CD4-positive, alpha-beta T cell treated with Interleukin-12 subunit alpha and Interleukin-12 subunit beta, for 1 hour (primary cell): ENCODE measurements at regions not wholly inside any gene's neighbourhood (a gene's known extent, or its start where the extent isn't known, plus 50 kb on each side); places are given as distances from the start of the nearest gene placed in this dataset.
"Not testable (repeated sequence)": the region's sequence is repeated elsewhere in the genome, so short reads cannot be mapped to it uniquely, and the experiment has no call there.

Source experiments
- DNase-seq: peaks from one replicate; pipeline ENCODE4 v3.0.0-alpha.2; 2020

DNA sequence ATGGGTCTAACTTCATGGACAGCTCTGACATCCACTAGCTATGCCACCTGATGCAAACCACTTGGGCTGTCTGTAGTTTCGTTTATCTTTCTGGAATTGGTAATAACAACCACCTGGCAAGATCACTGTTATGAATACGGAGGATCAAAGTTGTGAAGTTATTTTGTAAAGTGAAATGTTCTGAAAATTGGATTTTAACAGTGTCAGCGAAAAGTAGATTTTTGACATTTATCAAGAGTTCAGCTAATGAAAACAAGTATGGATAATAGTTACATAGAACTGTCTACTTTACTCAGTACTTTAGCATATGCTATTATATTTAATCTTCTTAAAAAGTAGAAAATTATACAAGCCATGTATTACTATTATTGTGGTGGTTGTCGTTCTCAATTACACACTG lies 813.8 kb downstream of the RNF144A start:
- no peak for DNase-seq

DNA sequence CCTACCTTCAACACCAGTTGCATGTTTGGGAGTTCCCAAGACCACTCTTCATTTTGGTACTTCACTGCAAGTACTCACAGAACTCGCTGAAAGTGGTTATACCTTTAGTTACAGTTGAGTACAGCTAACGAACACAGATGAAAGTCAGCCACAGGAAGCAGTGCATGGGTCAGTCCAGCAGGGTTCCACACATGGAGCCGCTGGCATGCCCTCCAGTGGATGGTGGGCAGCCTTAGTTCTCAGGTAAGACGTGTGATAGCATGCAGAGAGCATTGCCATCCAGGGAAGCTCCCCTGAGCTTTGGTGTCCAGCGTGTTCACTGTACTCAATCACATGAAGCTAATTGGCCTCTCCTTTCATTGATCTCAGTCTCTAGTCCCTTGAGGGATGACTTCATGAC lies 815.3 kb downstream of the RNF144A start:
- DNase-seq: no peak

DNA sequence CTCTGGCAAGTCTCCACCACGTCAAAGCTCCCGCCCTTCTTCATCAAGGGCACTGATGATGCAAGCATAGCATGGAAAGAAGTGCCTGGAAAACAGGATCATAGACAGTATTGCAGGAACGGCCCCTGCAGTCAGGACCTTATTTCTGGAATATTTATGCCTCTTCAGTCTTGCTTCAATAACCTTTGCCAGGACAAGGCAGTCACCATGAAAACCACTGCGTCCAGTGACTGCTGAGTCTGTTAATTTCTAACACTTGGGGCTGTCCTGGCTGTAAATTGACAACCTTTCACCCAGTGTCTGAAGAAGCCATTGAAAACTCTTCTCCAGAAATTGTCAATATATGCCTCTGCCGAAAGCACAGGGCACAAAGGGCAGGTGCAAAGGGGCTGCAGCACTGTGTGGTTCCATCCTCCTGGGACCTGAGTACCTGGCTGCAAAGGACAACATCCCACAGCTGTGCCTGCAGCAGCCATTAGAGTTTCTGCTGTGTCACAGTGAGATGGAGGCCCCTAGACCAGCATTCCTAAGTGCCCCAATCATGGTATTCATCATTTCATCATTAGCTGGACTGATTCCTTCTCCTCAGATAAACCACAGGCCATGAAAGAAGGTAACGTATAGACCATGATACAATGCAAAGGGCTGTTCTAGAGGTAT lies 819.6 kb downstream of the RNF144A start:
- no peak for DNase-seq

DNA sequence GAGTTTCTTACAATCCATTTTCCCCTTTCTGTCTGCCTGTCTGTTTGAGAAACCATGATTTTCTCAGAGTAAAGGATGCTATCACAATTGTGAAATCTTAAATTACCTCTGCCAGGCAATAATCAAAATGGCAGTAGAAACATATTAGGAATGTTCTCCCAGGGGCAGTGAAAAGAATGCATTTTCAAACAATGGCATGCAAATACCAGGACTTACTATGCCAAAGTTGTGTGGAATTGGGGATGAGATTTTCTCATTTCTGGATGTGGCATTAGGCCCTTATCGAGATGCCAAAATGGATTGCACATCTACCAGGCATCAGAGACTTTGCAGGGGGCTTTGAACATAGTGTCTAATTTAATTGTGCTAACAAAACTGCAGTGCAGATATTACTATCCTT lies 821.4 kb downstream of the RNF144A start:
- no peak for DNase-seq

DNA sequence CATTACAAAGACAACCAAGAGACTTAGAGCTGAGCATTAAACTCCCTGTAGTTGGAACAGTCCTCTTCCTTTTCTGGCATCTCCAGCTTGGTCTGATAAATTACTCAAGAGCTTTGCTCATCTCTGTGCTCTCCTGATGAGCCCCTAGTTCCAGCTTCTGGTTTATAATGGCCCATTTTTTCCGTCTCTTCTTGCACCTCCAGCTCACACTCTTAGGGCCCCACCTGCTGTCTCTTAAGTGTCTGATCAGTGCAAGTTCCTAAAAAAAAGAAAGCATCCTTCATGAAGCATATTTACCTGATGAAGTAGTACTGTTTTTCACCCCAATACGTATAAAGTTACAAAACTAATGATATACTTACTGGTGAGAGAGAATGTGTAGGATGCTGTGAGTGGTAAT lies 822.9 kb downstream of the RNF144A start:
- no peak for DNase-seq

DNA sequence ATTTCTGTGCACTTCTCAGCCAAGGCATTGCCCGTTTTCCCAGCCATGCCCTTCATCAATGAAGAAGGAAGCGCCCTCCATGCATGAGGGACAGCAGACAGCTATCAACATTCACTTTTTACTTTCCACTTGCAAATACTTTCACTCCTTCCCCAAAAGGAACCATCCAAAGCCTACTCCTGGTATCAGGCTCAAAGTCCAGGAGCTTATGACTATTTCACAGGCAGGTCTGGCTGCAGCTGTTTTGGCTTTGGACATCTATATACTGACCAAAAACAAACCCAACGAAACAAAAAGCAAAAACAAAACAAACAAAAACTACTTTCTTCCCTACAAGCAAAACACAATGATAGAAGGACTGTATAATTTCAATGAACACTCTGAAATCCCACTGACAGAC lies 825.1 kb downstream of the RNF144A start:
- no peak for DNase-seq

DNA sequence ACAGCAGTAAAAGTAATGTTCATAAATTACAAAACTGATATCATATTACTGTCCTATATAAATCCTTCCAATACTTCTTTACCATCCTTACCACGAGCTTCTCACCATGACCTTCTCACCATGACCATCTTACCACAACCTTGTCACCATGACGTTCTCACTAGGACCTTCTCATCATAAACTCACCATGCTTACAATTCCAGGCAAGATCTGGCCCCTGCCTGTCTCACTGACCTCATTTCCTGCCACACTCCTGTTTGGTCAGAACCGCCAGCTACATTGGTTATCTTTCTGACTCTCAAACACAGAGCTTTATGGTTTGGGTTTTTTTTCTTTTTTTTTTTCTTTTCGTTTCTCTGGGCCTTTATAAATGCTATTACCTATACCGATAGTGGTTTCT lies 827.6 kb downstream of the RNF144A start:
- peak; percentile 71 for DNase-seq

DNA sequence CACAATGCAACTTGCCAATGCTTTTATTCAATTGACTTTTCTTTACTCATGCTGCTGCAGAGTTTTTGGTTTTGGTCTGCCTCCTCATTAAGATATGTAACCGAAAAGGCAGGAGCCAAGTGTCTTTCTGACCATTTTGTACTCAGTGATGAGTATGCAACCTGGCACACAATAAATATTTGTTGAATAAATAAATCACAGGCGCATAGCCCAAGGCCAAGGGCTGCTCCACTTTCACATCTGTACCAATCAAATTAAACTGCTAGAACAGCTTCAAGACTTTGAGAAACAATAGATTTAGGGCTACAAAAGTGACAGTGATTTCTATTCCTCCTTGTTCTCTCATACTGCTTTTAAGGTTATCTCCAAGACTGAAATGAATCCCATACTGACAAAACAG lies 828.2 kb downstream of the RNF144A start:
- no peak for DNase-seq

DNA sequence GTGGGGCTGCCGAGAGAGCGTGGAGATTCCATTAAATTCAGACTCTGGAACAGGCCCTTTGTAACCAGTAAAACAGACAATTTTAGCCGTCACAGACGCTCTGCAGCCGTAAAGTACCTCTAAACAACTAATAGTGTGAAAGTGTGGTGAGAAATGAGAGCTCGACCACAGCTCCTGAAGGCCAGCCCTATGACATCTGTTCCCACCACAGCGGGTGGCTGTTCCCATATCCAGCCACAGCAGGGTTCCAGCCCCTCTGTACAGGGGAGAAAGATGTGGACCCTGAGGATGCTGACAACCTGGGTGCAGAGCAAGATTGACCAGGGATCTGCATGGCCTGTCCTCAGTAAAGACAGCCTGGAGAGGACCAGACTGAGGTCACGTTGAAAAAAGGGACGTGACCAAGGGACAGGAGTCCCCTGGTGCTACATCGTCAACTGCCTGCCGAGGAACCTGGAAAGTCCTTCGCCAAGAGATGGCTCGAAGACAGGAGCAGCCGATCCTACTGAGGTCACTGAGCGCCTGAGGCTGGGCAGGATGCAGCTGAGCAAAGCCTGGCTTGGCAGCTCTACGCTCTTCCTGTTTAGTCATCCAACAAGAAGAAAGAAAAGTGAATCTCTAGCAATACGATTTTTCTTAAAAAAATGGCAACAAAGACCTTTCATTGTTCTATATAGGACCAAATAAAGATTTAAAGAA lies 831.7 kb downstream of the RNF144A start:
- peak; percentile 38 for DNase-seq

DNA sequence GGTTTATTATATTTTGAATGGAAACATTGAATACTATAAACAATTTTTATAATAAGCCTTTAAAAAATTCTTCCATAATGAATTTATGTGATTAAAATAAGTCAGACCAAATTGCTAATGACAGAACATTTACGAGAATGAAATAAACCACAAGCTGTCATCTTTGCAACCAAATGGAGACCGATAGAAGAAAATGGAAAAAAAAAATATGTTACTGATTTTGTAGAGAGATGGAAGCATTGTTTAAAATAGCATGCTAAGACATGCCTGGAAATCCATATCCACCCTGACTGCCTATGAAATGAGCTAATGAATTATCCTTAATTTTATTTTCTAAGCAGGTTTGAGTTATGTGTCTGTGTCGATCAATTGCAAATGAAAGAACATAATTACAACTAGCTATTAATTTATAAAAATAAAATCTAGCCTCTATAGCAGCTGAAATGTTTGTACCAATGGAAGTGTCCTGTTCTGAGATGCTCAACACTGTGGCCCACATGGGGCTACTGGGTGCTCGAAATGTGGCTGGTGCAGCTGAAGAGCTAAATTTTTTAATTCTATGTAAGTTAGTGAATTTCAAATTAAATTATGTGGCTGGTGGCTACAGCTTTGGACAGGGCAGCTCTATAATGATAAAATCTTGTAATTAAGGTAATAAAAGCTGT lies 832.8 kb downstream of the RNF144A start:
- DNase-seq: no peak

DNA sequence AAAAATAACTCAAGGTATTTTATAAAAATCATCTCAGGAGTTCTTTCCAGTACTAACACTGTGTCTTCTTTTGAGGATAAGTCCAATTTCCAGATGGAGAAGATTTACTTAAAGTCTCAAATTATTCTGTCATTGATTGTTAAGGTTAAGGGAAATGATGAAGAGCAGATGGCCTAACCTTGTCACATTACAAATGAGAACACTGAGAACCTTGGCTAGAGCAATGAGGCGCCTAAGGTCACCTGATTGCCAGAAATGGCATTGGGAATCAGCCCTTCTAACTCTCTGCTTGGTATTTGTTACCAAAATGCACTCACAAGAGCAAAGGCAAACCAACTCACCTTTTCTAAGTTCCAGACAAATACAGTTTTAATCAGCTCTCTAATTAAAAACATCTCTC lies 835.1 kb downstream of the RNF144A start:
- DNase-seq: no peak

DNA sequence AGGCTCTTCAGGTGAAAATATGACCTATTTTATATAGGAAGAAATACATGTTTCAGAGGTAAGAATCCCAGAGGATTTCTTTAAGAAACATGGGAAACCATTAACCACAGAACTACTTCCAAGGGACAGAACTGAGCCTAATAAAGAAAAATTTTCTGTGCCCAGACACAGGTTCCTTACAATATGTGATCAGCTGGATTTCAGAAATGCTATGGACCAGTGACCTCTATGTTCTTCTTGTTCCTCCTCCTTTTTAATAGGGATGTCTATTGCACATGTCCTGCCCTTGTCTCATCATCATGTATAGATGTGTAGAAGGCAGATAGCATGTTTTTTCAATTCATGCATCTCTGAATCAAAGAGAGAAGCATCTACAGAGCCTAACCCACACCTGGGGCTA lies 836.6 kb downstream of the RNF144A start:
- DNase-seq: no peak

DNA sequence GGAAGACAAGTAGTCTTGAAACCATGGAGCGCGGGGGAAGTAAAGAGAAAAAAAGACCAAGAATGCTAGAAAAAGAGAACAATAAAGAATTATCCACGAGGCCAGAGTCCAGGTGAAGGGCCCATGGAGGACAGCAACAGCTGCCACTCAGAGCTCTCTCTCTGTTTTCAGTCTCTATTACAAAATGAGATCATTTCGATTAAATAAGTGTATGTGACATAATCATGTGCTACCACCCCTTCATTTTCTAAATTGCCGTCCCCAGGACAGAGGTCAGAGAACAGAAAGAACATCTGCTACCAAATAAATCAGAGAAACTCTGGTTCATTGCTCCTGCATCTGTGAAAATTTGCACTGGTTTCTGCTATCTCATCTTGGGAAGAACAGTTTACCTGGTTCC lies 838.7 kb downstream of the RNF144A start:
- no peak for DNase-seq

DNA sequence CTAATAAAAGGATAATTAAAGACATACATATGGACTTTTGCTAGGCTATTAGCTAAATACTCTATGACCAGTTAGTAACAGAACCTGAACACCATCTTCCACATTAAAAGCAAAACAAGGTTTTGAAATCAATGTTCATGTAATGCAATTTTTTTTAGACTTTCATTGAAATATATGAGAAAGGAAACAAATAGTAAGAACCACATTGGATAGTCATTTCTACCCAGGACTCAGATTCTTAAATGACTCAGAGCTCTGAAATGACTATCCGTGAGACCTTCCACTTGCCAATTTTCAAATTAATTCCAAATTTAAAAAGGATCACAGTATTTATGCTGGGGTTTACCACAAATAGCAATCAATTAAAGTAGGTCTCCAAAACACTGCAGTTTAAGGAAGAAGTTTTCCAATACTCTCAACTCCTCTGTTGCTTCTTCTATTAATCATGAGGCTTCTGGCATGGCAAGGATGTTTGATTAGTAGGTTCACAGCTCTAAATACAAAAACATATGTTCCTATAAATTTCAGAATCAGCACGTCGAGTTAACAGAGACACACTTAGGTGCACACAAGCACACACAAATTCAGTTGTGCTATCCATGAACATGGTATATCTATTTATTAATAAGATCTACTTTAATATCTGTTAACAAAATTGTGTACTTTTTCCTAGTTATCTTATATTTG lies 841.0 kb downstream of the RNF144A start:
- DNase-seq: no peak

DNA sequence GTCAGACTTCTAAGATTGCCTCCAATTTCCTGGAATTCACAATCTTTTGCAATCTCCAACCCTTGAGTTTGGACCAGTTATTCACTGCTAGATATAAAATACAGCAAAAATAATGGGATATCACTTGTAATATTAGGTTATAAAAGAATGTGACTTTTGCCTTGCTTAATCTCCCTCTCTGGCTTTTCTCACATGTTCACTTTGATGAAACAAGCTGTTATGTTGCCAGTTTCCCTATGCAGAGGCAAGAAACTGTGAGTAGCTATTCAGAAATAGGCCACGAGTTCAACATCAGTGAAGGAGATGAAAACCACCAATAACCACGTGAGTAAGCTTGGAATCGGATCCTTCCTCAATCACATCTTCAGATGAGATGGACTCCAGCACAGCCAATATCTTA lies 842.7 kb downstream of the RNF144A start:
- DNase-seq: no peak

DNA sequence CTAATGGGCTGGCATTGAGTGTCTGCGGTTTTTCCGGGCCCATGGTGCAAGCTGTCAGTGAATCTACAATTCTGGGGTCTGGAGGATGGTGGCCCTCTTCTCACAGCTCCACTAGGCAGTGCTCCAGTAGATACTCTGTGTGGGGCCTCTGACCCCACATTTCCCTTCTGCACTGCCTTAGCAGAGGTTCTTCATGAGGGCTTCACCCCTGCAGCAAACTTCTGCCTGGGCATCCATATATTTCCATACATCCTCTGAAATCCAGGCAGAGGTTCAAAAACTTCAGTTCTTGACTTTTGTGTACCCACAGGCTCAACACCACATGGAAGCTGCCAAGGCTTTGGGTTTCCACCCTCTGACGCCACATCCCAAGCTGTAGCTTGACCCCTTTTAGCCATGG lies 846.2 kb downstream of the RNF144A start:
- not testable (repeated sequence) for DNase-seq

DNA sequence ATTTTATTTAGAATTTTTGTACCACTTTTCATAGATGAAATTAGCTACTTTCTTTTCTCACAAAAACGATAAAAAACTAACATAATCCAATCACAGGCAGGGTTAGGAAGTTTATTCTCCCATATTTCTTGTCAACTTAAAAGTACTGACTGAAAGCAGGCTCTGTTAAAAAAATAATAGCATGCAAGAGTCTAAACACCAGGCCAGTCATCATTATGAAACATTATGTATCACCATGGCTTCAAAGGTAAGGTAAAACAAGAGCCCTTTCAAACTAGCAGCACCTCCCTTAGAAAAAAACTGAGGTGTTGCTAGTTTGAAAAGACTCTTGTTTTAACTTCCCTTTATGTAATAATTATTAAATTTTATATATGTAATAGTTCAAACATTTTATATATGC lies 848.0 kb downstream of the RNF144A start:
- DNase-seq: no peak

DNA sequence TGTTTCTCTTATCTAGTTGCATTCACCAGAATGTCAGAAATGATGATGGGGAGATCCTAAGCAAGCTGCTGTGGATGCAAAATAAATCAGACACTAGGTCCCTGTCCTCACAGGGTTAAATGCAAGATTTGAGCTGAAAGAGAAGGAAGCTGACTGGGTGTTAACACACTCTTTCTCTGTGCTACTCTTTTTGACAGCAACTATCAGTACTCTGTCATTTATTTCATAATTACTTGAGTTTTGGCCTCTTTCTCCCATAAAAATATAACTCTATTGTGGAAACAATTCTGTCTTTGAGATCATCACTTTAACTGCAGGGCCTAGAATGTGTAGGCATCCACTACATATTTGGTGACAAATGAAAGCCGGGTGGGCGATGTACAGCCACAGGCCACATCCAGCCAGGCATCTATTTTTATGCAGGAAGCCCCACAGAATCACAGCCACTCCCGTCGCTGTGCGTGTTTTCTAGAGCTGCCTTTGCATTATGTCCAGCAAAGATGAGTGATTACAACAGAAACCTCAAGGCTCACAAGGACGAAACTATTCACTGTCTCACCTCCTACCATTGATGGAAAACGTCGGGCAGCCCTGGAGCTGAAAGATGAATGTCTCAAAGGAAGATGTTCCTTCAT lies 849.0 kb downstream of the RNF144A start:
- no peak for DNase-seq

DNA sequence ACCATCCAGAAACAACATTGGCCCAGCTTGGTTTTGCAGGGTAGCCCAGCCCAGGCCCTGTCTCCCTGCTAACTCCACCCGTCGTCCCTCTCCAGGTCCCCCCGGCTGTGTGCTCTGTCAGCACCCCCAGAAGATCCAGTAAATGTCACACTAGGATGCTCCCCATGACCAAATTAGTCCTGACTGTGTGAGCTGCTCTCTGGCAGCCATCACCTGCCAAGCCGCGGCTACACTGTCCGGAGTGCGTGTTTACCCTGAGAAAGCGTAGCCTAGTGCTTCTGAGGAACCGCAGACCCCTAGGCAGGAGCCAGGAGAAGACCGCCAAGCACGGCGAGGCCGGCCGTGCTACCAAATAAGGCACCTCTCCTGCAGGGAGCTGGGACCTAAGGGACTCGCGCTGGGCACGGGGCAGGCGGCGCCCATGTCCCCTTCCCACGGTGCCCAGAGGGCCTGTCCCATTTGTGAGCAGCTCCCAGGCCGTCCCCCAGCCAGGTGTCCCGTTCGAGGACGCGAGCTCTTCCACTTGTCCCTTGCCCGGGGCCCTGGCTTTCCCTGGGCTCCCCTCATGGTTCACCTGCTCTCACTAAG lies 849.9 kb downstream of the RNF144A start:
- no peak for DNase-seq

DNA sequence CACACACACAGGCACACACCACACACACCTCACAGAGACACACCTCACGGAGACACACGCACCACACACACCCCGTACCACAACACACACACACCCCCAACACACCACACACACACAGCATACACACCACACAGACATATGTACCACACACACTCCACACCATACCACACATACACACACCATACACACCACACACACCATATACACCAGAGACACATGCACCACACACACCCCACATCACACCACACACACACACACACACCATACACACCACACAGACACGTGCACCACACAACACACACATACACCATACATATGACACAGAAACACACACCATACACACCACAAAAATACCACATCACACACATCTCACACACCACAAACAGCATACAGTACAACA lies 850.7 kb downstream of the RNF144A start:
- DNase-seq: no peak

DNA sequence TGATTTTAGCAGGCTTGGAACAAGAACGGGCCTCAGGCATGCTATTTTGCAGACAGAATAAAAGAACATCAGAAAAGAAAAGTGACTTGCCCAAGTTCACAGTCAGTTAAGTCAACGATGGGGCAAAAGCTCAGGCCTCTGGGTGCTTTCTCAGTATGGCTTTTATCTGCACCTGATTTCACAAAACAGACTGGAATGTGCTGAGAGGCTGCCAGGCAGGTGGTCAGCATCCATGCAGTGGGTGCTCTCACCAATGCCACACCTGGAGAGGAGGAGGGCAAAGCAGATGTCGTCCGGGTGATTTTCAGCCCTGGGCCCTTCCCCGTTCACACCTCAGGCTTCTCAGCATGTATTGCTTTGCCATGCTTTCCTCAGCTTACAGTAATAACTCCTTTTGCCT lies 854.6 kb downstream of the RNF144A start:
- DNase-seq: no peak

DNA sequence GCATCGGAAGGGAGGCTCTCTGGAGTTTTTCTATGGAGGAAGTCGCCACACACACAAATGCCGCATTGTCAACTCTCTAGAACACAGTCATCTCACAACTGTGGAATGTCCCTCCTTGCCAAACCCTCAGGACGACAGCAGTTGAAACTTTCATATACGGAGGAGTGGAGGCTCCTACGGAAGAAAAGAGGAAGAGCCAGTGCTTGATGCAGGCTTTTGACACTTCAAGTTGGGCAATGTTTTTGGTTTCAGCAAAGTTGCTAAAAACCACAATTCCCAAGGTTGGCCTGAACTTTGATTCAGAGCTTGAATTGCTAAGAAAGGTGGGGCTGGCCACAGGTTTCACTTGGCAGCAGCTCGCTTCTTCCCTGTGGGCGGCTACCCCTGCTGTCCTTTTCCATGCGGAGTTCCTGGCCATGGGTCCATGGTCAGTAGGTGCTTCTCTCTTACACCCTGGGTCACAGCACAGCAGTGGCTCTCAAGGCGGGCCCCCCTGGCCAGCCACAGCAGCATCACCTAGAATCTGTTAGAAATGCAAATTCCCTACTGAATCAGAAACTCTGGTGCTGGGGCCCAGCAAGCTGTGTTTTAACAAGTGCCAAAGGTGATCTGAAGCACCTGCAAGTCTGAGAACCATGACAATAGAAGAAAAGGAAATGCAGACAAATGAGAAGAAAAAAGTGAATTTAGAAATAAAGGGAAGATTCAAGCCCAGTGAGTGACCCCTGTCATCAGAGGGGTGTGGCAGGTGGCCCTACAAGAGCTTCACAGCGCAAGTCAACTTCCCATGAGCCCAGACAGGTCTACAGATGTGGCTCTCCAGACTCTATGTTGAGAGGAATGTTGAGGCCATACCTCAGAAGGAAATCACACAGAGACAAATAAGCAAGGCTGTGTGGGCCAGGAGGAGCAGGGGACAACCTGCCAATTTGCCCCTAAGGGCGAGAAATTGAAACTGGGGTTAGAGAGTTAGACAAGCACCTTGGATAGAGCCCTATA lies 856.4 kb downstream of the RNF144A start:
- peak; percentile 26 for DNase-seq
